Keratinocyte (primary cell): ENCODE measurements at regions not wholly inside any gene's neighbourhood (a gene's known extent, or its start where the extent isn't known, plus 50 kb on each side); places are given as distances from the start of the nearest gene placed in this dataset.

ENCODE experiments used
- DNase-seq: peaks from one replicate; pipeline ENCODE4 v3.0.0-alpha.2; 2011; ENCODE audit warnings: low read depth, missing footprints, low spot score
- FAIRE-seq: peaks from 2 replicates; lab custom pipeline; 2011; peaks lifted over from hg19 to GRCh38; lab: Jason Lieb, UNC
- H2AFZ ChIP-seq: 2 replicates; pipeline ENCODE4 v1.6.0; 2012; ENCODE audit warnings: low read length, control low read depth, inconsistent platforms; ENCODE audit not compliant: control insufficient read depth
- H3K27ac ChIP-seq: 2 replicates; pipeline ENCODE4 v1.5.1; 2011; ENCODE audit warnings: low read length; ENCODE audit not compliant: control insufficient read depth, insufficient read depth
- H3K27me3 ChIP-seq: 3 replicates; pipeline ENCODE4 v1.6.0; 2011; ENCODE audit warnings: low read length; ENCODE audit not compliant: control insufficient read depth, insufficient read depth; ENCODE audit errors: extremely low read depth
- H3K36me3 ChIP-seq, 2 experiments: 2 replicates in 1 of 2; 3 replicates in 1 of 2; pipeline ENCODE4 v1.5.1; 2011; ENCODE audit warnings: low read length in 2 of 2, mild to moderate bottlenecking in 1 of 2; ENCODE audit not compliant: control insufficient read depth in 2 of 2, insufficient read depth in 2 of 2; ENCODE audit errors: extremely low read depth in 1 of 2
- H3K4me1 ChIP-seq: 3 replicates; pipeline ENCODE4 v1.5.1; 2011; ENCODE audit warnings: low read length; ENCODE audit not compliant: control insufficient read depth, insufficient read depth; ENCODE audit errors: extremely low read depth
- H3K4me2 ChIP-seq: 3 replicates; pipeline ENCODE4 v1.6.0; 2011; ENCODE audit warnings: low read depth, low read length; ENCODE audit not compliant: control insufficient read depth, insufficient read depth; ENCODE audit errors: extremely low read depth
- H3K4me3 ChIP-seq, 3 experiments: fragments of 200-600 bp in 1 of 3; sonication (generic) in 1 of 3; 2 replicates in 2 of 3; 3 replicates in 1 of 3; pipeline ENCODE4 v1.5.1; 2011 to 2016; ENCODE audit warnings: low read length in 3 of 3, mild to moderate bottlenecking in 3 of 3, control low read depth in 2 of 3, inconsistent platforms in 1 of 3, low read depth in 1 of 3, mixed read lengths in 1 of 3, mixed run types in 1 of 3, moderate library complexity in 1 of 3; ENCODE audit not compliant: control insufficient read depth in 2 of 3, insufficient read depth in 2 of 3; ENCODE audit errors: extremely low read depth in 1 of 3
- H3K79me2 ChIP-seq: 2 replicates; pipeline ENCODE4 v1.6.0; 2012; ENCODE audit warnings: low read length; ENCODE audit not compliant: control insufficient read depth, insufficient read depth
- H3K9ac ChIP-seq: 3 replicates; pipeline ENCODE4 v1.6.0; 2011; ENCODE audit warnings: low read length; ENCODE audit not compliant: control insufficient read depth, insufficient read depth; ENCODE audit errors: extremely low read depth
- H3K9me1 ChIP-seq: 3 replicates; pipeline ENCODE4 v1.6.0; 2011; ENCODE audit warnings: low read length; ENCODE audit not compliant: control insufficient read depth, insufficient read depth; ENCODE audit errors: extremely low read depth
- H3K9me3 ChIP-seq: 2 replicates; pipeline ENCODE4 v1.5.1; 2012; ENCODE audit warnings: low read depth, low read length; ENCODE audit not compliant: control insufficient read depth
- H4K20me1 ChIP-seq: 3 replicates; pipeline ENCODE4 v1.6.0; 2011; ENCODE audit warnings: low read length; ENCODE audit not compliant: control insufficient read depth, insufficient read depth; ENCODE audit errors: extremely low read depth
- EZH2 ChIP-seq: IDR thresholded peaks from one replicate; pipeline ENCODE4 v1.6.1; 2012; ENCODE audit warnings: inconsistent platforms, mild to moderate bottlenecking, low read length, moderate library complexity
- dilution Hi-C: fragments of 300-500 bp; cut with MboI; formaldehyde crosslinking; loops from one replicate; pipeline ENCODE4 v1.7.0; 2020; ENCODE audit warnings: low sequenced_read_pairs; ENCODE audit not compliant: extremely low pct_ligation_motif_present
- TF ChIP-seq, protein P1 (sequence below), 3 experiments: IDR thresholded peaks in 1 of 3; conservative IDR thresholded peaks in 1 of 3; optimal IDR thresholded peaks in 1 of 3; 2 replicates in 2 of 3; 3 replicates in 1 of 3; pipeline versions ENCODE3 to v1.5.1; 2011; ENCODE audit warnings: low read length in 3 of 3, mild to moderate bottlenecking in 3 of 3, moderate library complexity in 2 of 3, control low read depth in 1 of 3, inconsistent platforms in 1 of 3; ENCODE audit not compliant: insufficient read depth in 2 of 3; ENCODE audit errors: extremely low read depth in 1 of 3

DNA sequence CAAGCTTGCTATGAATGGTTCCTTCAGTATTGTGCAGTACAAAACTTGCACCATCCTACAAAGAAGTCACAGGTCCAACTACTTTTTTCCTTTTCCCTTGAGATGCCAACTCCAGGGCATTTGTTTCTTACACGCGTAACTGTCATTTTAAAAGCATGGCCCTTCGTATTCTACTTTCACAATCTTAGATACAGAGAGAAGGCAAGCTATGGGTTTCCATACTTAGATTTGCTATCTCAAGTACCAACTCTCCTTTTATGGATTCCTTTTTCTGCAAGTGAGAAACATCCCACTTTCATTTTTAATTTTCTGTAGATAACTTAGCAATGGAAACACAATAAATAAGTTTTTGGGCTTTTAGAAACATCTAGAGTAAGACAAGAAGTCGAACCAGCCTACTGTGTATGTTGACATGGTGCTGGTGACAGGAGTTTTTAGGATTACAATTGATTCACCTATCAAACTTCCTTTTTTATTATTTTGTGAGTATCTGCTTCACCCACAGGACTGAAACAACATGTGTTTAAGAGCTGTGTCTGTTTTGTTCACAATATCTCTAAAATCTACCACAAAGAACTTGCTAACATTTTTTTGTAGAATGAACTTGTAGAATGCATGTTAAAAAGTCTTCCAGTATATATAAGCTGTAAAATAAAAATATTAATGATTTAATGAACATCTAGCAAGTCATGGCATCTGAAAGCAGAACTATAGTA lies 124.1 kb downstream of the FAM174A start:
- Histone ChIP-seq H3K27me3 (no peaks in the 10 kb centered on the region), H2AFZ (no peak overlapping the region), H3K36me3 (no peaks in the 10 kb centered on the region), H3K9me1 (no peaks in the 10 kb centered on the region), H3K4me2 (no peak overlapping the region), H3K9me3 (no peaks in the 10 kb centered on the region), H4K20me1 (no peaks in the 10 kb centered on the region), H3K9ac (no peak overlapping the region), H3K79me2 (no peaks in the 10 kb centered on the region), H3K27ac (no peak overlapping the region), H3K4me1 (no peaks in the 10 kb centered on the region), H3K4me3 (no peak overlapping the region)
- FAIRE-seq (no peak), DNase-seq (no peak)
- dilution Hi-C loops = no loop called here
- no peak for TF ChIP-seq EZH2
- TF ChIP-seq, protein P1, sequence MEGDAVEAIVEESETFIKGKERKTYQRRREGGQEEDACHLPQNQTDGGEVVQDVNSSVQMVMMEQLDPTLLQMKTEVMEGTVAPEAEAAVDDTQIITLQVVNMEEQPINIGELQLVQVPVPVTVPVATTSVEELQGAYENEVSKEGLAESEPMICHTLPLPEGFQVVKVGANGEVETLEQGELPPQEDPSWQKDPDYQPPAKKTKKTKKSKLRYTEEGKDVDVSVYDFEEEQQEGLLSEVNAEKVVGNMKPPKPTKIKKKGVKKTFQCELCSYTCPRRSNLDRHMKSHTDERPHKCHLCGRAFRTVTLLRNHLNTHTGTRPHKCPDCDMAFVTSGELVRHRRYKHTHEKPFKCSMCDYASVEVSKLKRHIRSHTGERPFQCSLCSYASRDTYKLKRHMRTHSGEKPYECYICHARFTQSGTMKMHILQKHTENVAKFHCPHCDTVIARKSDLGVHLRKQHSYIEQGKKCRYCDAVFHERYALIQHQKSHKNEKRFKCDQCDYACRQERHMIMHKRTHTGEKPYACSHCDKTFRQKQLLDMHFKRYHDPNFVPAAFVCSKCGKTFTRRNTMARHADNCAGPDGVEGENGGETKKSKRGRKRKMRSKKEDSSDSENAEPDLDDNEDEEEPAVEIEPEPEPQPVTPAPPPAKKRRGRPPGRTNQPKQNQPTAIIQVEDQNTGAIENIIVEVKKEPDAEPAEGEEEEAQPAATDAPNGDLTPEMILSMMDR (optimal IDR thresholded peaks at IDR 0.05 in 1 of 3, IDR thresholded peaks at IDR 0.05 in 1 of 3, conservative IDR thresholded peaks at IDR 0.05 in 1 of 3; ENCODE audit: extremely low read depth in 1 of 3, insufficient read depth in 2 of 3, low read length in 3 of 3) = no peak

DNA sequence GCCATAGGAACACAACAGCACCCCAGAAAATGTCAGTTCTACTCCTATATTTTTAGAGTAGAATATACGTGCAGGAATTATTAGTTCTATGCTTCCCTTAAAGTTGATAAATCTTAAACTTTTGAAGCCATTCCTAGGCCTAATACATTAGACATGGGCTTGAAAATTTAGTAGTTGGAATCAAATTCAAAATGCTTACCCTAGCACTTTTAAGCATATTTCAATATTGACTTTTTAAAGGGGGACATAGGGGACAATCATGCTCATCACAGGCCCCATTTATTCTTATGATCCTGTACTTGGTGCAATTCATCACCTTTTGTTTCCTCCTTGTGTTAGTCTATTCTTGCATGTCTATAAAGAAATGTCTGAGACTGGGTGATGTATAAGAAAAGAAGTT lies 129.0 kb downstream of the FAM174A start:
- dilution Hi-C loops = no loop called here
- TF ChIP-seq EZH2 = no peak
- TF ChIP-seq, protein P1 (optimal IDR thresholded peaks at IDR 0.05 in 1 of 3, IDR thresholded peaks at IDR 0.05 in 1 of 3, conservative IDR thresholded peaks at IDR 0.05 in 1 of 3; ENCODE audit: extremely low read depth in 1 of 3, insufficient read depth in 2 of 3, low read length in 3 of 3) = no peak
- FAIRE-seq = no peak

More for the DNA sequence above, 129.0 kb downstream of the FAM174A start:
- H3K9me3 ChIP-seq = no peaks in the 10 kb centered on the region
- H3K4me3 ChIP-seq = no peak overlapping the region
- no peak overlapping the region for H3K9ac ChIP-seq
- H3K4me2 ChIP-seq = no peak overlapping the region
- no peaks in the 10 kb centered on the region for H3K9me1 ChIP-seq
- no peaks in the 10 kb centered on the region for H3K79me2 ChIP-seq
- H3K27me3 ChIP-seq = no peaks in the 10 kb centered on the region
- H3K36me3 ChIP-seq = no peaks in the 10 kb centered on the region
- H2AFZ ChIP-seq = no peak overlapping the region
- H3K4me1 ChIP-seq = peaks cover 19% of the 10 kb centered on the region
- no peak for DNase-seq
- H3K27ac ChIP-seq = no peak overlapping the region
- H4K20me1 ChIP-seq = no peaks in the 10 kb centered on the region
